PC-3 (cell line): ENCODE measurements at regions not wholly inside any gene's neighbourhood (a gene's known extent, or its start where the extent isn't known, plus 50 kb on each side); places are given as distances from the start of the nearest gene placed in this dataset.

ENCODE experiments used
- ATAC-seq: fragments of 200-7000 bp; cut with Tn5 transposase; 2 replicates; pipeline ENCODE4 v1.9.1; 2020; ENCODE audit warnings: mild to moderate bottlenecking, moderate library complexity
- BruUV-seq: library from RNA; stranded (reverse); fragments of 400-500 nt; replicated peaks from 2 replicates; lab custom pipeline; 2021; lab: Mats Ljungman, UMichigan
- CTCF ChIA-PET: fragments of 300-600 bp; sonication (Branson Sonifier 250); formaldehyde crosslinking; loops from one replicate; lab custom pipeline; 2022; ENCODE audit warnings: antibody characterized with exemption; lab: Charles Lee
- POLR2A ChIA-PET: fragments of 300-600 bp; sonication (Branson Sonifier 250); formaldehyde crosslinking; loops from one replicate; lab custom pipeline; 2022; ENCODE audit warnings: antibody characterized with exemption; ENCODE audit not compliant: unreplicated experiment; lab: Charles Lee
- DNase-seq: peaks from one replicate; pipeline ENCODE4 v3.0.0-alpha.2; 2015
- H2AFZ ChIP-seq: fragments of 300-600 bp; sonication (generic); 2 replicates; pipeline ENCODE4 v1.6.0; 2016; ENCODE audit warnings: antibody characterized with exemption, low read length
- H3F3A ChIP-seq: fragments of 300-600 bp; sonication (generic); one replicate; pipeline ENCODE4 v1.6.0; 2017; ENCODE audit warnings: antibody characterized with exemption, low read length, control low read depth, mild to moderate bottlenecking; ENCODE audit not compliant: unreplicated experiment
- H3K27ac ChIP-seq: fragments of 300-600 bp; sonication (generic); 2 replicates; pipeline ENCODE4 v1.5.1; 2016; ENCODE audit warnings: mild to moderate bottlenecking, low read length
- H3K27me3 ChIP-seq: fragments of 300-600 bp; sonication (generic); 2 replicates; pipeline ENCODE4 v1.6.1; 2016; ENCODE audit warnings: low read length, mixed read lengths
- H3K36me3 ChIP-seq: fragments of 300-600 bp; sonication (generic); 2 replicates; pipeline ENCODE4 v1.6.1; 2016; ENCODE audit warnings: low read depth, mixed run types, low read length, mixed read lengths
- H3K4me1 ChIP-seq: fragments of 300-600 bp; sonication (generic); 2 replicates; pipeline ENCODE4 v1.5.1; 2016; ENCODE audit warnings: low read length; ENCODE audit not compliant: insufficient read depth
- H3K4me2 ChIP-seq: fragments of 300-600 bp; sonication (generic); 2 replicates; pipeline ENCODE4 v1.6.0; 2016; ENCODE audit warnings: low read length
- H3K4me3 ChIP-seq: fragments of 300-600 bp; sonication (generic); 2 replicates; pipeline ENCODE4 v1.5.1; 2016; ENCODE audit warnings: mild to moderate bottlenecking, low read length, mixed read lengths
- H3K79me2 ChIP-seq: fragments of 300-600 bp; sonication (generic); 2 replicates; pipeline ENCODE4 v1.6.1; 2017; ENCODE audit warnings: low read length, mixed read lengths
- H3K9ac ChIP-seq: fragments of 300-600 bp; sonication (generic); 2 replicates; pipeline ENCODE4 v1.6.0; 2016; ENCODE audit warnings: mild to moderate bottlenecking, low read length
- H3K9me2 ChIP-seq: fragments of 300-600 bp; sonication (generic); replicated peaks from 2 replicates; pipeline ENCODE4 v1.6.1; 2016; ENCODE audit warnings: mixed run types, low read length, mixed read lengths
- H3K9me3 ChIP-seq: fragments of 300-600 bp; sonication (generic); 2 replicates; pipeline ENCODE4 v1.6.1; 2016; ENCODE audit warnings: low read length, mixed read lengths
- H4K20me1 ChIP-seq: fragments of 300-600 bp; sonication (generic); 2 replicates; pipeline ENCODE4 v1.6.1; 2016; ENCODE audit warnings: low read length, mixed read lengths
- EZH2 ChIP-seq: fragments of 300-600 bp; sonication (generic); IDR thresholded peaks from one replicate; pipeline ENCODE4 v1.6.1; 2017; ENCODE audit warnings: antibody characterized with exemption, mild to moderate bottlenecking, low read length; ENCODE audit not compliant: unreplicated experiment
- EZH2phosphoT487 ChIP-seq: fragments of 300-600 bp; sonication (generic); IDR thresholded peaks from 2 replicates; pipeline ENCODE4 v1.6.1; 2018; ENCODE audit warnings: mild to moderate bottlenecking, antibody characterized with exemption, low read length, borderline replicate concordance
- intact Hi-C: fragments of 100-400 bp; cut with micrococcal nuclease; formaldehyde crosslinking; loops from 2 replicates; pipeline ENCODE4 v1.9.0; 2023
- TF ChIP-seq, protein P1 (sequence below): fragments of 300-600 bp; sonication (generic); conservative IDR thresholded peaks from 2 replicates; pipeline ENCODE4 v1.5.1; 2017; ENCODE audit warnings: antibody characterized with exemption, low read depth, mild to moderate bottlenecking, low read length

DNA sequence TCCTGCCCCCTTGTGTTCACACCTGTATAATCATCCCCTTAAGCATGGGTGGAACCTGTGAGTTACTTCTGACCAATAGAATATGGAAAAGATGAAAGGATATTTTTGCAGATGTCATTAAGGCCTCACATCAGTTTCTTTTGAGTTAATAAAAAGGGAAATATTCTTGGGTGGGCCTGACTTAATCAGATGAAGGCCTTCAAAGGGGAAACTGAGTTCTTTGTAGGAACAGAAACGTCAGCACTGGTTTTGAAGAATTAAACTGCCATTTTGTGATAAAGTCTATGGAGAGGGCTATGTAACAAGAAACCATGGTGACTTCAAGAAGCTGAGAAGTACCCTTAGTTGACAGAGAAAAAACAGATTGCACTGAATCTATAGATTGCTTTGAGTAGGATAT is 168.7 kb upstream of the CNTNAP4 start:
- H2AFZ ChIP-seq, result no peak overlapping the region
- ChIA-PET POLR2A (no interaction called here), CTCF (no interaction called here)
- no peaks in the 10 kb centered on the region for H3F3A ChIP-seq
- no peaks in the 10 kb centered on the region for H3K9me3 ChIP-seq
- no peaks in the 10 kb centered on the region for H3K36me3 ChIP-seq
- no peak overlapping the region for H3K4me3 ChIP-seq
- intact Hi-C loops, result no loop called here
- DNase-seq (no peak), ATAC-seq (no peak)
- no peak overlapping the region for H3K9ac ChIP-seq
- no peaks in the 10 kb centered on the region for H4K20me1 ChIP-seq
- H3K9me2 ChIP-seq, result no peaks in the 10 kb centered on the region
- H3K79me2 ChIP-seq, result no peaks in the 10 kb centered on the region
- no peak overlapping the region for H3K27ac ChIP-seq
- H3K27me3 ChIP-seq, result no peaks in the 10 kb centered on the region
- H3K4me1 ChIP-seq, result no peaks in the 10 kb centered on the region
- TF ChIP-seq, protein P1, sequence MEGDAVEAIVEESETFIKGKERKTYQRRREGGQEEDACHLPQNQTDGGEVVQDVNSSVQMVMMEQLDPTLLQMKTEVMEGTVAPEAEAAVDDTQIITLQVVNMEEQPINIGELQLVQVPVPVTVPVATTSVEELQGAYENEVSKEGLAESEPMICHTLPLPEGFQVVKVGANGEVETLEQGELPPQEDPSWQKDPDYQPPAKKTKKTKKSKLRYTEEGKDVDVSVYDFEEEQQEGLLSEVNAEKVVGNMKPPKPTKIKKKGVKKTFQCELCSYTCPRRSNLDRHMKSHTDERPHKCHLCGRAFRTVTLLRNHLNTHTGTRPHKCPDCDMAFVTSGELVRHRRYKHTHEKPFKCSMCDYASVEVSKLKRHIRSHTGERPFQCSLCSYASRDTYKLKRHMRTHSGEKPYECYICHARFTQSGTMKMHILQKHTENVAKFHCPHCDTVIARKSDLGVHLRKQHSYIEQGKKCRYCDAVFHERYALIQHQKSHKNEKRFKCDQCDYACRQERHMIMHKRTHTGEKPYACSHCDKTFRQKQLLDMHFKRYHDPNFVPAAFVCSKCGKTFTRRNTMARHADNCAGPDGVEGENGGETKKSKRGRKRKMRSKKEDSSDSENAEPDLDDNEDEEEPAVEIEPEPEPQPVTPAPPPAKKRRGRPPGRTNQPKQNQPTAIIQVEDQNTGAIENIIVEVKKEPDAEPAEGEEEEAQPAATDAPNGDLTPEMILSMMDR, result no peak
- no peak for TF ChIP-seq EZH2
- TF ChIP-seq EZH2phosphoT487, result no peak
- no TSS peak for BruUV-seq
- H3K4me2 ChIP-seq, result no peak overlapping the region

DNA sequence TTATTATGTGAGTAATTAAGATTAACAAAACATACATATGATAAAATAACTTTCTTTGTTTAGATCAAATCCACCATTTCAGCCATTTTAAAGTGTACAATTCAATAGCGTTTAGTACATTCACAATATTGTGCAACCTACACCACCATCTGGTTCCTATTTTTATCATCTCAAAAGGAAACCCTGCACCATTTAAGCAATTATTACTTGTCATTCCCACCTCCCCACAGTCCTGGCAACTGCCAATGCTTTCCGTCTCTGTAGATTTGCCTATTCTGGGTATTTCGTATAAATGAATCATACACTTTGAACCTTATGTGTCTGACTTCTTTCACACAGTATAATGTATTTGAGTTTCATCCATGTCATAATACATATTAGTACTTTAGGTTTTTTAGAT is 162.5 kb upstream of the CNTNAP4 start:
- Histone ChIP-seq H3F3A (no peaks in the 10 kb centered on the region), H3K4me3 (no peak overlapping the region), H4K20me1 (no peaks in the 10 kb centered on the region), H3K9me3 (no peaks in the 10 kb centered on the region), H3K9ac (no peak overlapping the region), H3K4me2 (no peak overlapping the region), H2AFZ (no peak overlapping the region), H3K36me3 (no peaks in the 10 kb centered on the region), H3K79me2 (no peaks in the 10 kb centered on the region), H3K27me3 (no peaks in the 10 kb centered on the region), H3K4me1 (no peaks in the 10 kb centered on the region), H3K9me2 (no peaks in the 10 kb centered on the region), H3K27ac (no peak overlapping the region)
- intact Hi-C loops, result no loop called here
- BruUV-seq, result no TSS peak
- CTCF ChIA-PET, result no interaction called here
- DNase-seq (no peak), ATAC-seq (no peak)
- TF ChIP-seq EZH2phosphoT487 (no peak), EZH2 (no peak)
- TF ChIP-seq, protein P1, result no peak
- POLR2A ChIA-PET, result no interaction called here

DNA sequence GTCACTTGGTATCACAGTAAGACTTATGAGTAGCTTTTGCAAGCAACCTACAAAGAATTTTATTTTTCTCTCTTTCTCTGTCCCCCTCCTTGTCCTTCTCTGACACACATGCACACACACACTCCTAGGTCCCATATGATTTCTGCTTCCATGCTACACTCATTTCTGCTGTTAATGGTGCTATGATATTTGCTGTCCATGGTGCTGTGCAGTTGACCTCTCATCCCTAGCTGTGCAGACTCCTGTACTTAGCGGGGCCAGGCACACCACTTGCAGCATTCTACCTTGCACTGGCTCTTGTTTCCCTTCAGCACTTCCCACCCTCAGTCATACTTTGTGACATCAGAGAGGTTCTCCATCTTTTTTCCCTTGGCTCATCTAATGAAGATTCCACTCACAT is 158.9 kb upstream of the CNTNAP4 start:
- no peak overlapping the region for H2AFZ ChIP-seq
- no peak overlapping the region for H3K4me2 ChIP-seq
- no peaks in the 10 kb centered on the region for H3K79me2 ChIP-seq
- H3K9me3 ChIP-seq, result no peaks in the 10 kb centered on the region
- POLR2A ChIA-PET, result no interaction called here
- TF ChIP-seq EZH2phosphoT487 (no peak), EZH2 (no peak)
- TF ChIP-seq, protein P1, result no peak
- H3F3A ChIP-seq, result no peaks in the 10 kb centered on the region
- BruUV-seq, result no TSS peak
- H4K20me1 ChIP-seq, result no peaks in the 10 kb centered on the region
- DNase-seq (no peak), ATAC-seq (no peak)
- intact Hi-C loops, result no loop called here
- CTCF ChIA-PET, result no interaction called here
- H3K9ac ChIP-seq, result no peak overlapping the region
- no peaks in the 10 kb centered on the region for H3K36me3 ChIP-seq
- no peaks in the 10 kb centered on the region for H3K4me1 ChIP-seq
- H3K27ac ChIP-seq, result no peak overlapping the region
- H3K4me3 ChIP-seq, result no peak overlapping the region
- no peaks in the 10 kb centered on the region for H3K27me3 ChIP-seq
- no peaks in the 10 kb centered on the region for H3K9me2 ChIP-seq
